PFSK-1 (cell line): ENCODE measurements at regions not wholly inside any gene's neighbourhood (a gene's known extent, or its start where the extent isn't known, plus 50 kb on each side); places are given as distances from the start of the nearest gene placed in this dataset.

Experiments
- FOXP2 ChIP-seq: optimal IDR thresholded peaks from 2 replicates; pipeline ENCODE3; 2011; ENCODE audit warnings: borderline replicate concordance, control low read depth, inconsistent platforms; ENCODE audit not compliant: insufficient read depth; ENCODE audit errors: extremely low read length, extremely low read depth
- POLR2AphosphoS5 ChIP-seq: IDR thresholded peaks from 2 replicates; pipeline ENCODE4 v1.6.1; 2012; ENCODE audit warnings: low read depth, mild to moderate bottlenecking, control low read depth, low read length, moderate library complexity
- REST ChIP-seq, 2 experiments: IDR thresholded peaks; 2 replicates each; pipeline versions ENCODE4 v1.6.1 to v1.8.0; 2011 to 2012; ENCODE audit warnings: low read depth in 2 of 2, low read length in 2 of 2, control low read depth in 1 of 2, inconsistent platforms in 1 of 2, mild to moderate bottlenecking in 1 of 2, moderate library complexity in 1 of 2; ENCODE audit not compliant: insufficient read depth in 1 of 2
- SIN3A ChIP-seq: IDR thresholded peaks from 2 replicates; pipeline ENCODE4 v1.6.1; 2012; ENCODE audit warnings: mild to moderate bottlenecking, low read length, moderate library complexity, borderline replicate concordance; ENCODE audit not compliant: insufficient read depth
- TAF1 ChIP-seq: IDR thresholded peaks from 2 replicates; pipeline ENCODE4 v1.6.1; 2012; ENCODE audit warnings: low read length, control low read depth, borderline replicate concordance; ENCODE audit not compliant: insufficient read depth

DNA sequence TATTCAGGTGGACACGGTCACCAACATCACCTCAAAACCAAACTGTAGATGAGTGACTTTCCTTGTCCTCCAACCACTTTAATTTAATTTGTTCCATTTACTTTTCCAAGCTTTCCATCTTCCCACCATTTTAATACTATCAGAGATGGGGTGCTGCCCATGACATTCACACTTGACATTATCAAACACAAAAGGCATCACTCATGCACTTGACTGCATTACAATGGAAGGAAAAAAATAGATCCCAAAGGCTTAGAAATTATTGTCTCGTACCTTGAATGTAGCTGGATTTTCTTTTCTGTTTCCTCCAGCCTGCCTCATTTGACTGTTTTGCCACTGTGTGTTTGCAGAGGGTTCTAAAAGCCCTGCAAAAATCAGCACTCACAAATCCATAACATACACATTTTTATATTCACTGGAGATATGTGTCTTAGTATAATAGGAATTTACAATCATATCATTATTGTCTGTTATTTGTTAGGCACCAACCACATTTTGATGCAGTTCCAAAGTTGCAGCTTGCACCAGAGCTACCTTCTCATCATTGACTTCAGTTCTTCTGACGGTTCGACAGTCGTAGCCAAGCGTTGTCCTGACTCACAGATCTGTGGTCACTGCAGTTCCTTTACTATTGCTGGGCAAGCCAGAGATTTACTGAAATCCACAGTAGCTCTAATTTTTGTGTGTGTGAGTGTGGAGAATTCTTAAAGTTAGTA, 712.3 kb upstream of the WWC1 start:
- no peak for TF ChIP-seq REST (IDR thresholded peaks at IDR 0.05; ENCODE audit: insufficient read depth in 1 of 2, low read depth in 2 of 2, low read length in 2 of 2)
- no peak for TF ChIP-seq TAF1
- no peak for TF ChIP-seq SIN3A
- TF ChIP-seq FOXP2, result no peak
- TF ChIP-seq POLR2AphosphoS5, result no peak

GRCh38 chr5:167579693-167580055, 711.8 kb upstream of the WWC1 start:
- TF ChIP-seq POLR2AphosphoS5, result no peak
- TF ChIP-seq FOXP2, result no peak

GRCh38 chr5:167580608-167581007, 710.8 kb upstream of the WWC1 start:
- TF ChIP-seq REST (IDR thresholded peaks at IDR 0.05; ENCODE audit: insufficient read depth in 1 of 2, low read depth in 2 of 2, low read length in 2 of 2), result no peak
- TF ChIP-seq POLR2AphosphoS5, result no peak
- no peak for TF ChIP-seq SIN3A
- TF ChIP-seq TAF1, result no peak
- TF ChIP-seq FOXP2, result no peak

GRCh38 chr5:167582283-167582682, 709.2 kb upstream of the WWC1 start:
- TF ChIP-seq POLR2AphosphoS5, result no peak
- TF ChIP-seq FOXP2, result no peak
- TF ChIP-seq SIN3A, result no peak
- no peak for TF ChIP-seq REST (IDR thresholded peaks at IDR 0.05; ENCODE audit: insufficient read depth in 1 of 2, low read depth in 2 of 2, low read length in 2 of 2)
- TF ChIP-seq TAF1, result no peak

- TF ChIP-seq SIN3A (no peak), REST (IDR thresholded peaks at IDR 0.05; ENCODE audit: insufficient read depth in 1 of 2, low read depth in 2 of 2, low read length in 2 of 2) (no peak), TAF1 (no peak), FOXP2 (no peak), POLR2AphosphoS5 (no peak)
Observed at GRCh38 chr5:167582886-167583285, 708.6 kb upstream of the WWC1 start.
